HG03342 (cell line): ENCODE measurements at regions not wholly inside any gene's neighbourhood (a gene's known extent, or its start where the extent isn't known, plus 50 kb on each side); places are given as distances from the start of the nearest gene placed in this dataset.

Source experiments
- ATAC-seq: cut with Tn5 transposase; IDR thresholded peaks from one replicate; pipeline ENCODE4 v1.9.1; 2021; ENCODE audit warnings: mild to moderate bottlenecking, moderate library complexity; ENCODE audit not compliant: unreplicated experiment

DNA sequence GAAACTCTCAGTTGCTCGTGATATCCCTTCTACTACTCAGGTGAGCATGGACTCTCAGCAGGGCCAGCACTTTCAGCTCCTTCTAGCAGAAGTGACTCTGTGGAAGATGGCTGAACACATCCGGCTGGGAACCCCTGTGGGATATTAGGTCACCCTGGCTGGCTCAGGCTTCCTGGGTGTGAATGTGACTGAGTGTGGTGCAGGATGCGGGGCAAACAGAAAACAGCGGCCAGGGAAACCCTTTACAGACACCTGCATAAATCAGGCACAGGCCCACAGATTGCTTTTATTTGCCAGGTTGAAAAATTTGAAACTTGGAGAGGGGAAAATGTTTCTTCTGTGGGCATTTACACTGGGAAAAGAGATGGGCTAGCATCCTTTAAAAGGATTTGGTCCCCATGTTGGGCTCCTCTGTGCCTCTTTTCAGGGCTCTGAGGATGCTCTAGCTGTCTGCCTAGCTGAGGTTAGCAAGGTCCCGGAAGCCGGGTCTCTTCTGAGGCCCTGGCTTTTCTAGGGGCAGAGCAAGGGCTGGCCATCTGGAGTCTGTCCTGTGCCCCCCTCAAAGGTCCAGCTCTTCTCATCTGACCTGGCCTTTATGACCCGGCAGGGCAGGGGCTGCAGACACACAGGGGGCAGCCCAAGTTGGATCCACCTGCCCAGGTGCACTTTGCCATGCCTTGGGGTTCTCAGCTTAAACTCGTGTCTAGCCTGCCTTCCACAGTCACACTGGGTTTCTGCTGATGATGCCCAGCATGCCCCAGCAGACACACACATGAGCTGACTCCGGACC is 243.0 kb downstream of the SIPA1L2 start:
- no peak for ATAC-seq

DNA sequence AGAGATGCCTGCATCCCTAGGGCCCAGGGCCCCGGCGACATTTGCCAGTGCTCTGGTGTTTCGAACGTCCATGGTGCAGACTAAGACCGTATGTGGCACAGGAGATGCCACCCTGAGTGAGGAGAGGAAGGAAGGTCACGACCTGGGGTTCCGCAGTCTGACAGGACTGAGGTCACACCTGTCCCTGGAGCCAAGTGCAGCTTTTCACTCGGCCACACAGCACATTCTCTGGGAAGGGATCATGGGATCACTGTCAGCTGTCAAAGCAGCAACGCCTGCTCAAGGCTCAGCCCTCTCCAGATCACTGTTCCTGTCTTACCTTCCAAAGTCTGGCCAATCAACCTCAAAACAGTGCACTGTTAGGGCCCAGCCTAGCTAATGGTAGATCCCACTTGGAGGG is 243.6 kb downstream of the SIPA1L2 start:
- ATAC-seq = no peak

DNA sequence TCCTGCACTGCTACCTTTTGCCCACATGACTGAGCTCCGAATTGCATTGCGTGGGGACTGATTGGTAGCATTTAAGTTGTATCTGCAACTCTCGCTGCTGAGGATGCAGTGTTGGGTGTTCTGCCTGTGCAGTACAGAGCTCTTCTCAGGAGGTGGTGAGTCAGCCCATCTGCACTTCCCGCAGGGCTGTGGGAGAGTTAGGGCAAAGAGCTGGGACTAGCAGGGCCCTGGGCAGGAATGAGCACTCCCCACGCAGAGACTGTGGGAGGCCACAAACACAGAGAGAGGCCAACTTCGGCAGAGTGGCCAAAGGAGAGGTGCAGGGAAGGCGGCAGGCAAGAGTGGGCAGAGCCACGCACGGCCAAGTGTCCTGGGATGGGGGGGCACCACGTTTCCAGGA is 244.7 kb downstream of the SIPA1L2 start:
- no peak for ATAC-seq

DNA sequence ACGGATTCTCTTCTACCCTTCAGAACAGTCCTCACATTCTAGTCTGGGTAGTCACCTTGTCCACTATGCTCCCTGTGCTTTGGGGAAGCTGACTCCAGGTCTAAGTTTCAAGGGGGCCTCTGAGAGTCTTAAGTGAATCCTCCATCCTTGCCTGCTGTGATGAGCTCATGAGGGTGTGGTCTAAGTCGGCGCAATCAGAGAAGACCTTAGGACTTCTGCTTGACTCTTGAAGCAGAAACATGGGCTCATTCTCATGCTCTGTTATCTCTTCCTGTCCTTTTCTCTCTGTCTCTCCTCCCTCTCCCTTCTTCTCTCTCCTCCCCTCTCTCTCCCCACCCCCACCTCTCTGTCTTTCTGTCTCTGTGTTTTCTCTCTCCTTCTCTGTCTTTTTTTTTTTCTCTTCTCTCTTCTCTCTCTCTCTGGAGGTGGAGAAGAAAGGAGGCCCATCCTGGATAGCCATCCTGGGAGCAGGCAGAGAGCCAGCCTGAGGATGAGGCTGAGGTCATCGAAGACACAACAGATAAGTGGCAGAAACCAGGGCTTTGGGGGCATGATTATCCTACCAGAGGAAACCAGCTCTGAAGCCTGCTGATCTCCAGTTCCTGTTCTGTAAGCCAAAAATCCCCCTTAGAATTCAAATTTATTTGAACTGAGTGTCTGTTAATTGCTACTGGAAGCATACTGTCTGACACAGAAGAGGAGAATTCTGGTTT is 245.6 kb downstream of the SIPA1L2 start:
- no peak for ATAC-seq

DNA sequence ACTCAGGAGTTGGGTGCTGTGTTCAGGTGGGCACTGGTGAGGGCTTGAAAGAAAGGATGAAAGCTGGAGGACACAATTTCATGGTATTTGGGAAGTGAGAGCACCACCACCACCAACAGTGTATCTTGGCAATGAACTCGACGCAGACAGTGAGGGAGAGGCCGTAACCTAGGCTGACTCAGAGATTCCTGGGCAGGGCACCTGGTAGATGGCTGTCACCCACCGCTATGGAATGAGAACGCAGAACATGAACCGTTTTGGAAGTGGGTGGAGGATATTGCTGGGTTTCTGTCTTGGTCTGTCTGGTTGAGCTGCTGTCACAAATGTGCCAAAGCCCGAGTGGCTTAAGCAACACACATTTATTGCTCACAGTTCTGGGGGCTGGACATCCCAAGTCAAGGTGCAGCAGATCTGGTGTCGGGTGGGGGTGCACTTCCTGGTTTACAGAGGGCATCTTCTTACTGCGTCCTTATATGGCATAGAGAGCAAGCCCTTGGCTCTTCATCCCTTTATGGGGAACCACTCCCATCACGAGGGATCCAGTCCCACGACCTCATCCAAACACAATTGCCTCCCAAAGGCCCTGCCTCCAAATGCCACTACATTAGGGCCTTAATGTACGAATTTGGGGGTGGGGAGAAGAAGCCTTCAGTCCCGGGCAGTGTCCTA is 246.3 kb downstream of the SIPA1L2 start:
- ATAC-seq = no peak

GRCh38 chr1:232382671-232383070 is 247.3 kb downstream of the SIPA1L2 start:
- ATAC-seq = no peak

DNA sequence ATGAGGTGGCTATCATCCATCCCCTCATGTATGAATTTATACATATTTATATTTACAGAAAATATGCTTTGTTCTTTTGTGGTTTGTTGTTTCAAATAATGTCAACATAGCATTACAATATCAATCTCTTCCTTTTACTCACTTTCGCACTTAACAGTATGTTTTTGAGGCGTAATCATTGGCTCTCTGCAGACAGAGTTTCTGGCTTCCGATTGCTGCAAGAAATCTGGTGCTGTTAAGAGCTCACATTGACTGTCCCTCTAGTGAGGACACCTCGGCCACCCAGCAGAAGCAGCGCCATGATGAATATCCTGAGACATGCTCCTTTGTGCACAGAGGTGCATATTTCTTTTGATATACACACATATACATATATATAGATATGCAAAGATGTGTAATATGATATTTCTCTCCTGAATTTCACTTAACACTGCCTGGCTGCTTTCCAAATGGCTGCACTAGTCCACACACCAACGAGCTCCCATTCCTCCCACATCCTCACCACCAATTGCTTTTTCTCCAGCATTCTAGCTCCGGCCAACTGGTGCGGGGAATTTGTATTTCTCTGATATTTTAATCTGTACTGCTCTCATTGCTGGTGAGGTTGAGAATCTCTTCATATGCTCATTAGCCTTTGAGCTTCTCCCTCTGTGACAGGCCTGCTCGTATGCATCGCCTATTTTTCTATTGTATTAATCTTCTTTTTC is 248.4 kb downstream of the SIPA1L2 start:
- ATAC-seq = no peak

GRCh38 chr1:232380596-232380995 is 249.3 kb downstream of the SIPA1L2 start:
- ATAC-seq = no peak

GRCh38 chr1:232380131-232380530 is 249.8 kb downstream of the SIPA1L2 start:
- ATAC-seq = no peak

DNA sequence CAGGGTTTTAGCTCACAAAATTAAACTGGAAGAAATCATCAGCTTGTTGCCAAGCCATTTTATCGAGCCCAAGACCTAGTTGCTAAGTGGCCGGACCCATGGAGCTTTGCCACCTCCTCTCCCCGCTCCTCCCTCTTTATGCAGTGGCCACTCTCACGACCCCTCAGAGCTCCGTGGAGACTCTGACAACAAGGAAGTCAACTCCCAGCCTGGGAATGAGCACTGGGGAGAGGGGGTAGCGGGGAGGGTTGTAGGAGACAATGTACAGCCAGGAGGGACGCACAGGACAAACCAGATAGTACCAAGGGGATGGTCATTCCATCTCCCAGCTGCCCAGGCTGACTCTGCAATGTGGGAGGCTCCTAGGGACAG is 250.9 kb downstream of the SIPA1L2 start:
- no peak for ATAC-seq

- ATAC-seq = no peak
Measured at GRCh38 chr1:232378266-232379062, 251.5 kb downstream of the SIPA1L2 start.

GRCh38 chr1:232377494-232377770 is 252.5 kb downstream of the SIPA1L2 start:
- ATAC-seq = no peak

DNA sequence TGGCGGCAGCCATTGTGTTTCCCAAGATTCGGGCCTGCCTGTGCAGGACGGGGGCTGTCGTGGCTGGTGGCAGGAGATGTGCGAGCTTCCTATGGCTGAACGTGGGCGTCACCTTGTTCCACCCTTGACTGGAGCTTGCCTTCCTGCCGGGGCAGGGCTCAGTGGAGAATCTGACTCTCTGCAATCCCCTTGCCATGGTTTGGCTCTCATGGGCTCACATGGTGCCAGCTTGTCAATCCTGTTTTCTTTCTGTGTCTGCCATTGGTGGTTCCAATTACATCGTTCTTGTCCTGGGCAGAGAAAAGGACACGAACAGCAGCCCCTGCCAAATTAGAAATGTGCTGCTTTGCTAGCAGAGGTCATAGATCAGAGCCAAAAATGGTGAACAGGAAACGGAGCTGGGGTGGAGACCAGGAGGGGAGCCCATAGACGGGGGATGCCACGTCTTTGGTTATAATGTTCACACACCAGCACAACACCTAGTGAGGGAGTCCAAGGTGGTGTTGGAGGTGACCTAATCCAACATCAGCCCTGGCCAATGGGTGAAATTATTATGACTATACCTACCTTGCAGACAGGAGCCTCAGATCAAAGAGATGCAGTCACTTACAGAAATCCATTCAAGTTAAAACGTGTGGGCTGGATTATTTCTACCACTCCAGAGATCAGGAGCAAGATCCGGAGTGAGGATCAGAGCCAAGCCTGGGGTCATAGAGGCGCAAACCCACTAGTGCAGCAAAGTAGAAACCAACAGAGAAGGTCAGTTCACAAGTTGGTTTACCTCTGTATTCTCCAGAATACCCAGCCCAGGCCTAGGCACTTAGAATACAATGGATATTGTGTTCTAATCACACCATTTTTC is 253.1 kb downstream of the SIPA1L2 start:
- ATAC-seq = no peak

DNA sequence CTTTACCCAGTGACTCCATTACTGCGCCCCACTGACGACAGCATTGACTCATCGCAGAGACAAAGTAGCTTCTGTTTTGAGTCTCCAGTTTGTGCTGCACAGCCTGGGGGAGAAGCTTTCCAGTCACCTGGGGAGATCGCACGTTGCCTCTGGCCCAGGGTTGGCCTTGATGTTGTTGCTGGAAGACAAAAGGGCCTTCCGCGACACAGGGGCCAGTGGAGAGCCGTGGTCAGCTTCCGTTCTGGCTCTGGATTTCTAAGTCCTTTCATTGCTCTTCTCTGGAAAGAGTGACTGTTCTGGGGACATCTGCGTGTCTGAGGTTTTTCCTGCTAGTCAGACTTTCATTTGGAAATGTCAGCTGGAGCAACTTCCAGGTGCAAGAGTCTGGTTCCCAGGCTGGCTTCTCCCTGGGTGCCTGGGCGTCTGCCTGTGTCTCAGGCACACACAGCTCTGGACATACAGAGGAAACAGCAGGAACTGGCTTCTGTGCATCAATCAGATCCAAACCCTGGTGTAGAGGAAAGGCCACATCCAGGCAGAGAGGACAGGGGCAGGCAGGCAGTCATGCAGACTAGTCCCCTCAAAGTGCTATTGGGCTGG is 257.0 kb downstream of the SIPA1L2 start:
- no peak for ATAC-seq

DNA sequence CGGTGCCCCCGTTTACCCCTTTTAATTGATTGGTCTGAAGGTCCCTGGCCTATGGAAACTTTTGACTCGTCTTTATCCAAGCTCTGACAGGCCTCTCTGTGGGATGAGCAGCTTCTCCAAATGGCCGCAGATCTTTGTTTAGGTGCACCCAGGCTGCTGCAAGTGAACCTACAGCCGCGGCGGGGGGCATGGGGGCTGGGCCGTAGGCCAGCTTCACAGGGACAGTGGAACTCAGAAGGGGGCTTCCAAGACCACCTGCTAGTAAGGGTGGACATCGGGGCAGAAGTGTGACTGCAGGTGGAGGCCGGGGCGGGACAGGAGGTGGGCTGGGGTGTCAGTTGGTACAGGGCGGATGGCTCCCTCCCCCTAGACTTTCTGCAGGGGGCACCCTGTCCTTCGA is 257.5 kb downstream of the SIPA1L2 start:
- no peak for ATAC-seq

GRCh38 chr1:232369451-232370296 is 260.3 kb downstream of the SIPA1L2 start:
- no peak for ATAC-seq

DNA sequence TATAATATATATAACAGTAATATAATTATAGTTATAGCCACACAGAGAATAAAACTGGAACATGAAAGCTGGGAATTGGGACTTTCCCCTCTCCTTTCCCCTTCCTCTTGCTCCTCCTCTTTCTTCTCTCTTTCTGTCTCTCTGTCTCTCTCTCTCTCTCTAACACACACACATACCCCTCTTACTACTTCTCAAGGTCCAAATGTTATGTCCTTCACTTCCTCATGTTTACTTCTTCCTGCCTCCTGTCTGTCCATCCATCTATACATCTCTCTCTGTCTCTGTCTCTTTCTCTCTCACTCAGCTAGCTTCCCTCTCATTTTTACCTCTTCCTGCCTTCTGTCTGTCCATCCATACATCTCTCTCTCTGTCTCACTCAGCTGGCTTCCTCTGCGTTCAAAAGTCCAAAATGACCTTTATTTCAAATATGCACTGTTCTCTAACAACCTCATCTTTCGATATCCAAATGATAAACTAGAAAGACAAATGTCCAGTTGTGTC is 261.1 kb downstream of the SIPA1L2 start:
- ATAC-seq = no peak

DNA sequence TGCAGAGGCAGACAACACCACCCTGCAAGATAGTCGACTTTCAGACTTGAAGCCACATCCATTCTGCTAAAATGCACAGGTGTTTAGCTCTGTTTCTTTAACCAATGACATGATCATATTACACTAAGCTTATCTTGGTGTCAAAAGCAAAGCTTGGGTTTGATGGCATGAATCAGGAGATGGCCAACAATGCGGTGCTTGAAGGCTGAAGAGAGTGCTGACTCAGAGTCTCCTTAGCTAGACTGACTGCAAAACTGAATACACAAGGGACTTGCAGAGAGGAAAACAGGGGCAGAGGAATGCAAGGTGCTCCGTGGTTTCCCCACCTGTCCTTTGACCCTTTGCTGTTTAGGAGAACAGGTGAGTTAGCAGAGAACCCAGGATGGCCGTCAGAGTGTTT is 262.6 kb downstream of the SIPA1L2 start:
- no peak for ATAC-seq
